HEK293 (cell line): ENCODE measurements at regions not wholly inside any gene's neighbourhood (a gene's known extent, or its start where the extent isn't known, plus 50 kb on each side); places are given as distances from the start of the nearest gene placed in this dataset.
"Not testable (repeated sequence)": the region's sequence is repeated elsewhere in the genome, so short reads cannot be mapped to it uniquely, and the experiment has no call there.

Experiments used
- CTCF ChIA-PET: fragments of 350-600 bp; formaldehyde crosslinking; extraction: SDS; loops from one replicate; lab custom pipeline; 2021; ENCODE audit warnings: antibody characterized with exemption; lab: Yijun Ruan, JAX
- POLR2A ChIA-PET: fragments of 300-600 bp; formaldehyde crosslinking; extraction: SDS; loops from one replicate; lab custom pipeline; 2020; ENCODE audit warnings: antibody characterized with exemption, inconsistent platforms; lab: Yijun Ruan, JAX
- H3K27ac ChIP-seq: fragments of 200-500 bp; sonication (Bioruptor generic); 2 replicates; pipeline ENCODE4 v1.5.1; 2014; ENCODE audit warnings: low read depth, low read length, control low read depth, inconsistent platforms; ENCODE audit errors: extremely low read depth
- H3K36me3 ChIP-seq, 2 experiments: fragments of 200-500 bp in 1 of 2; sonication (Bioruptor generic) in 1 of 2; 1 replicate in 1 of 2; 2 replicates in 1 of 2; pipeline ENCODE4 v1.5.1; 2014 to 2017; ENCODE audit warnings: inconsistent platforms in 2 of 2, low read length in 2 of 2; ENCODE audit not compliant: control insufficient read depth in 2 of 2, insufficient read depth in 1 of 2
- H3K4me1 ChIP-seq: fragments of 200-500 bp; sonication (Bioruptor generic); 2 replicates; pipeline ENCODE4 v1.5.1; 2014; ENCODE audit warnings: mild to moderate bottlenecking, low read length, inconsistent platforms; ENCODE audit not compliant: control insufficient read depth, insufficient read depth
- H3K4me3 ChIP-seq: 2 replicates; pipeline ENCODE4 v1.5.1; 2011; ENCODE audit warnings: low read depth, mild to moderate bottlenecking, control low read depth, low read length, moderate library complexity
- H3K9me3 ChIP-seq: fragments of 200-500 bp; sonication (Bioruptor generic); 2 replicates; pipeline ENCODE4 v1.5.1; 2014; ENCODE audit warnings: low read depth, low read length, inconsistent platforms; ENCODE audit not compliant: control insufficient read depth, insufficient read depth
- ZNF112 ChIP-seq: fragments of 450-650 bp; formaldehyde crosslinking; IDR thresholded peaks from 2 replicates; pipeline ENCODE4 v1.5.0; 2017; ENCODE audit warnings: missing biosample characterization, missing genetic modification characterization
- ZNF121 ChIP-seq: fragments of 450-650 bp; formaldehyde crosslinking; IDR thresholded peaks from 2 replicates; pipeline ENCODE4 v1.5.1; 2016; ENCODE audit warnings: missing biosample characterization, missing genetic modification characterization
- ZNF132 ChIP-seq: fragments of 450-650 bp; formaldehyde crosslinking; IDR thresholded peaks from 2 replicates; pipeline ENCODE4 v1.5.1; 2017; ENCODE audit warnings: missing biosample characterization, missing genetic modification characterization, borderline replicate concordance
- ZNF155 ChIP-seq: fragments of 450-650 bp; formaldehyde crosslinking; IDR thresholded peaks from 2 replicates; pipeline ENCODE4 v1.5.1; 2016; ENCODE audit warnings: missing biosample characterization, missing genetic modification characterization
- ZNF596 ChIP-seq: fragments of 450-650 bp; IDR thresholded peaks from 2 replicates; pipeline ENCODE4 v1.5.0; 2018; ENCODE audit warnings: missing biosample characterization, mild to moderate bottlenecking, missing genetic modification characterization, moderate library complexity
- ZNF707 ChIP-seq: fragments of 450-650 bp; formaldehyde crosslinking; IDR thresholded peaks from 2 replicates; pipeline ENCODE4 v1.5.1; 2016; ENCODE audit warnings: missing biosample characterization, missing genetic modification characterization
- ZNF830 ChIP-seq: fragments of 450-650 bp; IDR thresholded peaks from 2 replicates; pipeline ENCODE4 v1.5.0; 2018; ENCODE audit warnings: missing biosample characterization, missing genetic modification characterization, low read depth, mild to moderate bottlenecking, moderate library complexity
- ZSCAN30 ChIP-seq: fragments of 450-650 bp; IDR thresholded peaks from 2 replicates; pipeline ENCODE4 v1.5.1; 2018; ENCODE audit warnings: missing biosample characterization, mild to moderate bottlenecking, missing genetic modification characterization, moderate library complexity
- TF ChIP-seq, protein P1 (sequence below): fragments of 450-650 bp; formaldehyde crosslinking; IDR thresholded peaks from 2 replicates; pipeline ENCODE4 v1.5.1; 2017; ENCODE audit warnings: missing biosample characterization, missing genetic modification characterization
- TF ChIP-seq, protein P2 (sequence below): fragments of 450-650 bp; formaldehyde crosslinking; IDR thresholded peaks from 2 replicates; pipeline ENCODE4 v1.5.1; 2016; ENCODE audit warnings: missing biosample characterization, missing genetic modification characterization, borderline replicate concordance
- TF ChIP-seq, protein P3 (sequence below): fragments of 450-650 bp; formaldehyde crosslinking; IDR thresholded peaks from 2 replicates; pipeline ENCODE4 v1.5.1; 2016; ENCODE audit warnings: missing biosample characterization, missing genetic modification characterization

DNA sequence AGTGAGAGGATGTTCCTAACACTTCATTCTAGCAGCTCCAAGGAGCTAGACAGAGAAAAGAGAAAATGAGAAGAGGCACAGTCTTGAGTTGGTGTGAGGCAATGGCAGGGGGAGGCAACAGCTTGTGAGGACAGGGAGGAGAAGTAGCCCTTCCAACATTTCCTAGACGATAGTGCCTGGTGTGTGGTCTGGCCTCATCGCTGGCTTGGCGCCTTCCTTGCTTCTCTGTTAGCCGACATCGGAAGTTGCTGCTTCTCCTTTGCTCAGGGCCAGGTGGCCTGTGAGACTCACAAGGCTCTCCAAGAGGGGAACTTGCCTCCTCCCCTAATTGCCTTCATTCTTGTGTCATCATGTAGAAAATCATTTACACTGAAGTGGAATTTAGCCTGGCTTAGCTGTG is 208.7 kb downstream of the MAP2K4 start (continued):
- TF ChIP-seq, protein P1, sequence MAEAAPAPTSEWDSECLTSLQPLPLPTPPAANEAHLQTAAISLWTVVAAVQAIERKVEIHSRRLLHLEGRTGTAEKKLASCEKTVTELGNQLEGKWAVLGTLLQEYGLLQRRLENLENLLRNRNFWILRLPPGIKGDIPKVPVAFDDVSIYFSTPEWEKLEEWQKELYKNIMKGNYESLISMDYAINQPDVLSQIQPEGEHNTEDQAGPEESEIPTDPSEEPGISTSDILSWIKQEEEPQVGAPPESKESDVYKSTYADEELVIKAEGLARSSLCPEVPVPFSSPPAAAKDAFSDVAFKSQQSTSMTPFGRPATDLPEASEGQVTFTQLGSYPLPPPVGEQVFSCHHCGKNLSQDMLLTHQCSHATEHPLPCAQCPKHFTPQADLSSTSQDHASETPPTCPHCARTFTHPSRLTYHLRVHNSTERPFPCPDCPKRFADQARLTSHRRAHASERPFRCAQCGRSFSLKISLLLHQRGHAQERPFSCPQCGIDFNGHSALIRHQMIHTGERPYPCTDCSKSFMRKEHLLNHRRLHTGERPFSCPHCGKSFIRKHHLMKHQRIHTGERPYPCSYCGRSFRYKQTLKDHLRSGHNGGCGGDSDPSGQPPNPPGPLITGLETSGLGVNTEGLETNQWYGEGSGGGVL (tag by site-specific recombination) = no peak
- TF ChIP-seq ZNF132 (tag by site-specific recombination) (no peak), ZNF596 (tag by site-specific recombination) (no peak), ZSCAN30 (no peak), ZNF121 (tag by site-specific recombination) (no peak), ZNF112 (tag by site-specific recombination) (no peak), ZNF707 (no peak)
- TF ChIP-seq, protein P2, sequence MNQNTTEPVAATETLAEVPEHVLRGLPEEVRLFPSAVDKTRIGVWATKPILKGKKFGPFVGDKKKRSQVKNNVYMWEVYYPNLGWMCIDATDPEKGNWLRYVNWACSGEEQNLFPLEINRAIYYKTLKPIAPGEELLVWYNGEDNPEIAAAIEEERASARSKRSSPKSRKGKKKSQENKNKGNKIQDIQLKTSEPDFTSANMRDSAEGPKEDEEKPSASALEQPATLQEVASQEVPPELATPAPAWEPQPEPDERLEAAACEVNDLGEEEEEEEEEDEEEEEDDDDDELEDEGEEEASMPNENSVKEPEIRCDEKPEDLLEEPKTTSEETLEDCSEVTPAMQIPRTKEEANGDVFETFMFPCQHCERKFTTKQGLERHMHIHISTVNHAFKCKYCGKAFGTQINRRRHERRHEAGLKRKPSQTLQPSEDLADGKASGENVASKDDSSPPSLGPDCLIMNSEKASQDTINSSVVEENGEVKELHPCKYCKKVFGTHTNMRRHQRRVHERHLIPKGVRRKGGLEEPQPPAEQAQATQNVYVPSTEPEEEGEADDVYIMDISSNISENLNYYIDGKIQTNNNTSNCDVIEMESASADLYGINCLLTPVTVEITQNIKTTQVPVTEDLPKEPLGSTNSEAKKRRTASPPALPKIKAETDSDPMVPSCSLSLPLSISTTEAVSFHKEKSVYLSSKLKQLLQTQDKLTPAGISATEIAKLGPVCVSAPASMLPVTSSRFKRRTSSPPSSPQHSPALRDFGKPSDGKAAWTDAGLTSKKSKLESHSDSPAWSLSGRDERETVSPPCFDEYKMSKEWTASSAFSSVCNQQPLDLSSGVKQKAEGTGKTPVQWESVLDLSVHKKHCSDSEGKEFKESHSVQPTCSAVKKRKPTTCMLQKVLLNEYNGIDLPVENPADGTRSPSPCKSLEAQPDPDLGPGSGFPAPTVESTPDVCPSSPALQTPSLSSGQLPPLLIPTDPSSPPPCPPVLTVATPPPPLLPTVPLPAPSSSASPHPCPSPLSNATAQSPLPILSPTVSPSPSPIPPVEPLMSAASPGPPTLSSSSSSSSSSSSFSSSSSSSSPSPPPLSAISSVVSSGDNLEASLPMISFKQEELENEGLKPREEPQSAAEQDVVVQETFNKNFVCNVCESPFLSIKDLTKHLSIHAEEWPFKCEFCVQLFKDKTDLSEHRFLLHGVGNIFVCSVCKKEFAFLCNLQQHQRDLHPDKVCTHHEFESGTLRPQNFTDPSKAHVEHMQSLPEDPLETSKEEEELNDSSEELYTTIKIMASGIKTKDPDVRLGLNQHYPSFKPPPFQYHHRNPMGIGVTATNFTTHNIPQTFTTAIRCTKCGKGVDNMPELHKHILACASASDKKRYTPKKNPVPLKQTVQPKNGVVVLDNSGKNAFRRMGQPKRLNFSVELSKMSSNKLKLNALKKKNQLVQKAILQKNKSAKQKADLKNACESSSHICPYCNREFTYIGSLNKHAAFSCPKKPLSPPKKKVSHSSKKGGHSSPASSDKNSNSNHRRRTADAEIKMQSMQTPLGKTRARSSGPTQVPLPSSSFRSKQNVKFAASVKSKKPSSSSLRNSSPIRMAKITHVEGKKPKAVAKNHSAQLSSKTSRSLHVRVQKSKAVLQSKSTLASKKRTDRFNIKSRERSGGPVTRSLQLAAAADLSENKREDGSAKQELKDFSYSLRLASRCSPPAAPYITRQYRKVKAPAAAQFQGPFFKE (tag by site-specific recombination) = no peak

DNA sequence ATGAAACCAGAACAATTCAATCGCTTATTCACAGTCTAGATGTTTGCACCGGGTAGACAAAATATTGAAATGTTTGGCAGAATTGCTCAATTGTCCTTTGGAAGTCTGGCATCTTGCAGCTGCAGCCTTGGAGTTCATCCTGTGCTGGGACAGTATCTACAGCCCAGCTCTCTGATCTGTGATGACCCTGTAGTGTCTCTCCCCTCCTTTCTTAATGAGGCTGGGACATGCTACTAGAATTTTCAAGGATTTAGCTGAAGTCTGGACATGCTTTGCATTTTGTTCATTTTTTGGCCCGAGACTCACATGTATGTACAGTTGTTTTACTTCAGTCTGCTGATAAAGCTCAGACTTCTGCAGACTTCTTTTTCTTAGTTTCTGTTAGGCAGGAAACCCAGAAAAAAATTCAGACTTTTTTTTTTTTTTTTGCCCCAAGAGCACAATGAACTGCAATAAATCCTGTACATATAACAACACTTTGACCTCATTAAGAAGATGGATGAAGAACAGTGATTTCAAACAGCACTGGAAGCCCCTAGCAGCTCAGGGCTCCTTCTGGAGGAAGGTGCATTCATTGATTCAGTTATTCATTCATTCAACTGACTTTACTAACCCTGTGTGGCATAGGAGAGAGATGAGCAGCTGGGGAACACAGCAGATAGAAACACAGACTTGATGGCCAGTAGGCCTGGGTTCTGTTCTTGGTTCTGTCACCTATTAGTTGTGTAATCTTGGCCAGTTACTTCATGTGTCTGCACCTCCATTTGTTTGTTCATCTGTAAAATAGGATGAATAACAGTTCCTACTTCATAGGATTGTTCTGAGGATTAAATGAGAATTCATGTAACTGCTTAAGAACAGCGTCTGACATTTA is 210.0 kb downstream of the MAP2K4 start:
- ChIA-PET POLR2A (no interaction called here), CTCF (interaction anchor here (0.5 to 1.3 kb wide), 4 partner anchors 22 to 799 kb away, joined by 3 to 4 read pairs (median 3); no protein-coding TSS in a partner anchor)
- Histone ChIP-seq H3K27ac (no peak overlapping the region), H3K4me3 (no peak overlapping the region), H3K9me3 (no peaks in the 10 kb centered on the region), H3K36me3 (no peaks in the 10 kb centered on the region), H3K4me1 (no peaks in the 10 kb centered on the region)
- TF ChIP-seq, protein P3, sequence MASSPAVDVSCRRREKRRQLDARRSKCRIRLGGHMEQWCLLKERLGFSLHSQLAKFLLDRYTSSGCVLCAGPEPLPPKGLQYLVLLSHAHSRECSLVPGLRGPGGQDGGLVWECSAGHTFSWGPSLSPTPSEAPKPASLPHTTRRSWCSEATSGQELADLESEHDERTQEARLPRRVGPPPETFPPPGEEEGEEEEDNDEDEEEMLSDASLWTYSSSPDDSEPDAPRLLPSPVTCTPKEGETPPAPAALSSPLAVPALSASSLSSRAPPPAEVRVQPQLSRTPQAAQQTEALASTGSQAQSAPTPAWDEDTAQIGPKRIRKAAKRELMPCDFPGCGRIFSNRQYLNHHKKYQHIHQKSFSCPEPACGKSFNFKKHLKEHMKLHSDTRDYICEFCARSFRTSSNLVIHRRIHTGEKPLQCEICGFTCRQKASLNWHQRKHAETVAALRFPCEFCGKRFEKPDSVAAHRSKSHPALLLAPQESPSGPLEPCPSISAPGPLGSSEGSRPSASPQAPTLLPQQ (tag by site-specific recombination) = no peak
- no peak for TF ChIP-seq ZNF155

DNA sequence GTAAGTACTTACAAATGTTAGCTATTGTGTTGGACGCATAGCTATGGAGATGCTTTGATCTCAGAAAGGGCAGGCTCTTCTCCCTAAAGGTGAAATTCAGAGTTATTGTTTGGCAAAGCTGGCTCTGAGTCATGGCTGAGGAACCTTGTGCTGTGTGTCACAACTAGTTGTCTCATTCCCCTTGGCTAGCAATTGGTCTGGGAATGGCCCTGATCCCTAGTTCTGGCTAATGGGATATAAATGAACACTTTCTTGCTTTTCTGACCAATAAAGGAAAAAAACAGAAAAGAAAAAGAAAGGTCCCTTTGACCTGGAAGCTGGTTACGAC is 210.6 kb downstream of the MAP2K4 start:
- Histone ChIP-seq H3K4me1 (no peaks in the 10 kb centered on the region), H3K4me3 (no peak overlapping the region), H3K36me3 (no peaks in the 10 kb centered on the region), H3K9me3 (no peaks in the 10 kb centered on the region), H3K27ac (no peak overlapping the region)
- TF ChIP-seq ZNF830 (tag by site-specific recombination) = no peak
- CTCF ChIA-PET = interaction anchor here (0.5 to 1.3 kb wide), 2 partner anchors 22 to 24 kb away, joined by 3 read pairs; no protein-coding TSS in a partner anchor
- POLR2A ChIA-PET = no interaction called here

DNA sequence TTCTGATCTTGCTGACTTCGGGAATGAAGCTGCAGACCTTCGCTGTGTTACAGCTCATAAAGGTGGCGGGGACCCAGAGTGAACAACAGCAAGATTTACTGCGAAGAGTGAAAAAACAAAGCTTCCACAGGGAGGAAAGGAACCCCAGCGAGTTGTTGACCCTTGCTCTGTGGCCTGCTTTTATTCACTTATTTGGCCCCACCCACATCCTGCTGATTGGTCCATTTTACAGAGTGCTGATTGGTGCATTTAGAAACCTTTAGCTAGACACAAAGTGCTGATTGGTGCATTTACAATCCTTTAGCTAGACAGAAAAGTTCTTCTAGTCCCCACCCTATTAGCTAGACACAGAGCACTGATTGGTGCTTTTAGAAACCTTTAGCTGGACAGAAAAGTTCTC is 218.3 kb downstream of the MAP2K4 start:
- H3K27ac ChIP-seq, POLR2A ChIA-PET, CTCF ChIA-PET, H3K36me3 ChIP-seq, H3K9me3 ChIP-seq, H3K4me1 ChIP-seq, H3K4me3 ChIP-seq: not testable (repeated sequence)
